GM21367 (cell line): ENCODE measurements at regions not wholly inside any gene's neighbourhood (a gene's known extent, or its start where the extent isn't known, plus 50 kb on each side); places are given as distances from the start of the nearest gene placed in this dataset.
"Not testable (repeated sequence)": the region's sequence is repeated elsewhere in the genome, so short reads cannot be mapped to it uniquely, and the experiment has no call there.

ENCODE experiments used
- ATAC-seq: cut with Tn5 transposase; IDR thresholded peaks from one replicate; pipeline ENCODE4 v1.9.1; 2021; ENCODE audit not compliant: unreplicated experiment

DNA sequence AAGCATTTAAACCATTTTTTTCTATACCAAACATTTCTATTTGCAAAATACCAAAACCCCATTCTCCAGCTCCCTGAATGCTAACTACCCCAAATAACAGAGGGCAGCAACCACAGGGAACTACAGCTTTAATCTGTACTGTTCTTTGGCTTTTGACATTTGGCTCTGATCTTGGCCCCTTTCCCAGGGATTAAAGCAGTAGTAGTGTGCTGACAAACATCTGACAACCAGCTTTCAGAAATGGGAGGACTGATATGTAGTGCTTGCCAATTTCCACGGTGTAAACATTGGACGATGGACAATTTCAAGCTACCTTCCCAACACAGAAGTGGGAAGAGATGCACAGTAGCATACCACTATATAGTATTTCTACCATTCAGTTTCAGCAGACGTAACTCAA lies 88.4 kb upstream of the TEAD1 start:
- ATAC-seq = no peak

DNA sequence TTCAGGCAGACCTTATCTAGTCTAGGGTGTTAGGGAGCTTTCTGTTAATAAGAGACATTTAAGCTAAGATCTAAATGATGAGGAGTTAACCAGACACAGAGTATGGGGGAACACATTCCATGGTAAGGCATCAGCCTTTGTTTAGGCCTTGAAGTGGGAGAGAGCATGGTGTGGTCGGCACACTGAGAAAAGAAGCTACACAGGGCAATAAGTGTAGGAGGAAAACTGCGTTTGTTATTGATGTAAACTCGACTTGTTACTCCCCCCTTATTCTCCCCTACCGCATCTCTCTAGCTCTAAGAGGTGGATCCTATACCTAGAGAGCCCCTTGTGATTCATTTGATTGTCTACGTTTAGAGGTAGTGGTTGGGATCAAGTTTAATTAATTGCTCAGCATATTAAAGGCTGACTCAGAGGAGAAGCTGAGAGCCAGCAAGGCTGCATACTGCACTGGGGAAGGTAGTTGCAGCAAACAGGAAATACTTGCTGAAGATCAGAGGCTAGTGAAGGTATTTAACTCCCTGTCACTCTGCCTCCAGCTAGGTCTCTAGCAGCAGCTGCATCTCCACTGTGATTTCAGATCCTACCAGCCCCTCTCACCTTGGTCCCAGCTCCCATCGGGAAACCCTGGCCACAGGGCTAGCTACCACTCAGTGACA lies 86.8 kb upstream of the TEAD1 start:
- no peak for ATAC-seq

DNA sequence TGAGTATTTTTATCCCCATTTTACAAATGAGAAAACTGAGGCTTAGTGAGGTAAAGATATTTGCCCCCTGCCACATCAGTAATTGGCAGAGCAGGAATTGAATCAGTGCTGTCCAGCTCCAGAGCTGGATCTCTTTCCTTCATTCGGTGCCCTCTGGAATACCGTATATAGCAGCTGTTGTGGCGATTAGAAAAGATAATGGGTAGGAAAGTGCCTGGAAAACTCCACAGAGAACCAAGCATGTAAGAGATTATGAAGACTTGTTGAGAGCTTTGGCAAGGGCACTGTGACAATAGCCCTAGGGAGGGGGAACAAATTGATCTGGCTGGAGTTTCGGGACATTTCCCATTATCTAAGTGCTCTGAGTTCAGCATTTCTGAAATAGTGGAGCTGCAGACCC lies 82.5 kb upstream of the TEAD1 start:
- ATAC-seq = no peak

DNA sequence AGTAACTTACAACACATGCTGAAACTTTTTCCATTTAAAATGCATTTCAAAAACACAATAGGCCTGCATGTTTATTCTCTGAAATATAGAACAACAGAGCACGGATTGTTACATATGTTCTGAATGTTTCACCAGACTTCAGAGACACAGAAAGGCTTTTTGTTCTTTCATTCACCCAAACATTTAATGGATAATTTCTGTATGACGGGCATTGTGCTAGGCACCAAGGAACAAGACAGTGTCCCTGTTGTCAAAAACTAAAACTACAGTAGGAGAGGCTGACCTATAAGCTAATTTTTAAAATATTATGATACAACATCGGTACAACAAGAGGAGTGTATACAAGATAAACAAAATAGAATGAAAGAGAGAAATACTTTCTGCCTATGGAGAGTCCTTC lies 81.9 kb upstream of the TEAD1 start:
- ATAC-seq = no peak

DNA sequence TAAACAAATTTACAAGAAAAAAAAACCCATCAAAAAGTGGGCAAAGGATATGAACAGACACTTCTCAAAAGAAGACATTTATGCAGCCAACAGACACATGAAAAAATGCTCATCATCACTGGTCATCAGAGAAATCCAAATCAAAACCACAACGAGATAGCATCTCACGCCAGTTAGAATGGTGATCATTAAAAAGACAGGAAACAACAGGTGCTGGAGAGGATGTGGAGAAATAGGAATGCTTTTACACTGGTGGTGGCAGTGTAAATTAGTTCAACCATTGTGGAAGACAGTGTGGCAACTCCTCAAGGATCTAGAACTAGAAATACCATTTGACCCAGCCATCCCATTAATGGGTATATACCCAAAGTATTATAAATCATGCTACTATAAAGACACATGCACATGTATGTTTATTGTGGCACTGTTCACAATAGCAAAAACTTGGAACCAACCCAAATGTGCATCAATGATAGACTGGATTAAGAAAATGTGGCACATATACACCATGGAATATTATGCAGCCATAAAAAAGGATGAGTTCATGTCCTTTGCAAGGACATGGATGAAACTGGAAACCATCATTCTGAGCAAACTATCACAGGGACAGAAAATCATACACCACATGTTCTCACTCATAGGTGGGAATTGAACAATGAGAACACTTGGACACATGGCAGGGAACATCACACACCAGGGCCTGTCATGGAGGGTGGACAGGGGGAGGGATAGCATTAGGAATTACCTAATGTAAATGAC lies 79.0 kb upstream of the TEAD1 start:
- not testable (repeated sequence) for ATAC-seq

DNA sequence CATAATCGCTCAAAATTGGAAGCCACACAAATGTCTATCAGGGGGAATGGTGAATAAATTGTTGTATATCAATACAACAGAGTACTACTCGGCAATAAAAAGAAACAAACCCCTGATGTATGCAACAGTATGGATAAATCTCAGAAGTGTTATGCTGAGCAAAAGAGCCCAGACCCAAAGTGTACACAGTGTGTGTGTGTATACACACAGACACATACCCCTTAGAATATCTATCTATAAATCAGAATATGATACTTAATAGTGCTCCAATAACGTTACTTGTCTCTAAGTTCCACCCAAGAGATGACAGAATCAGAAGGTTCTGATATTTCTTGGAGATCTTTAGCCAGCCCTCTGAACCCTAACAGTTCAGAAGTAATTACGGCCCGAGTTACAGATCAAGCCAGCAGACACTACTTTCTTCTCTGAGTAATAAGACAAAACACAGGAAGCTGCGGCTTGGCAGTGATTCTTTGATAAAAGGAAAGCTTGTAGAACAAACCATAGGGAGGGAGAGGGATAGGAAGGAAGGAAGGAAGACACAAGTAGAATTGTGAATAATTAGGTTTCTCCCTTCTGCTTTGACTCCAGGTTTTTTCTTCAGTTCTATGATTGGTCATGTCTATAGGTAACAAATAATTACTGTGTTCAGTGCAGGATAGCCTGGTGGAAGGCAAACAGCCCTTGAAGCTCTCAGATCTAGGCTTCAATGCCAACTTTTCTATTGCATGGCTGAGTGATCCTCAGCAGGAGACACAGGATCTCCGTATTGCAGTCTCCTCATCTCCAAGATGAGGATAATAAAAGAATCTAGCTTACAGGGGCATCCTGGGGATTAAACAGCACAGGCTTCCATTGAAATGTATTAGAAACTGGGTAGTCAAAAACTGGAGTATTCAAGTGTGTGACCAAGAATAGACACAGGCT lies 75.6 kb upstream of the TEAD1 start:
- no peak for ATAC-seq

DNA sequence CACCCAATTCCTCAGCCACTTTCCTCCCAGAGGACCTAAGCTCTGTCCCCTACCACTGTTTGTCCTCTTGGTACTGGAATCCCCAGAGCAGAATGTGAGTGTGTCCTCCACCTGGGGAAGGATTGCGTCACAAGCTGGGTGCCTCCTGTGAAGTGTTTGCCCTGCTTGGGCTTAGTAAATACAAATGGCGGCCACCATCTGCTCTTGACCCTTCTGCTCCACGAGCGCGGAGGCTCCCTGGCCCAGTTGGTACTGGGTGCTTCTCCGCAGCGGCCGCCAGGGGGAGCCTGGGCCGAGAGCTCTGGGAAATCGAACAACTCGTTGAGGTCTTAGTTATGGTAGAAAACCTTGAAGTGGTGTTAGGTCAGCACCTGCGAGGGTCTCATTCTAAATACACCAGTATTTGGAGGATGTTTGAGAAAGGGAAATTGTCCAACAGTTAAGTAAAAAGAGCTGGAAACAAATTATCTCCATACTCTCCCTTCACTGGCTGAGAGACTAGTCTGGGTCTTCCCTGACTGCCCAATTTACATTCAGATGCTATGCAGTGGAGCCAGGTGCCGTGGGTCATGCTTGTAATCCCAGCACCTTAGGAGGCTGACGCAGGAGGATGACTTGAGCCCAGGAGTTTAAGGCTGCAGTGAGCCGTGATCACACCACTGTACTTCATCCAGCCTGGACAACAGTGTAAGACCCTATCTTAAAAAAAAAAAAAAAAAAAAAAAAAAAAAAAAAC lies 74.6 kb upstream of the TEAD1 start:
- peak; percentile 67 for ATAC-seq

DNA sequence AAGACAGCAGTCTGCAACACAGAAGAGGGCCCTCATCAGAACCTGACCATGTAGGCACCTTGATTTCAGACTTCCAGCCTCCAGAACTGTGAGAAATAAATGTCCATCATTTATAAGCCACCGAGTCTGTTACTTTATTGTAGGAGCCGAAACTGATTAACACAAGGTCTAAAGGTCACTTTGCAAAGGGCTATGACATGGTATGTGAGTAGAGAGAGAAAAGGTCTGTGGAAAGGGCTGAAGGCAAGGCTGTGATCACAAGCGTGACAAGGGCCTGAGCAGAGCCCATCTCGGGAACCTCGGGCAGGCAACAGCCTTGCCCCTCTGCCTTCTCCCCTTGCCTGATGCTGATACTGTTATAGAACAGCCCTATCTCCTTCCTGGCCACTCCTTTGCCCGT lies 73.4 kb upstream of the TEAD1 start:
- no peak for ATAC-seq

DNA sequence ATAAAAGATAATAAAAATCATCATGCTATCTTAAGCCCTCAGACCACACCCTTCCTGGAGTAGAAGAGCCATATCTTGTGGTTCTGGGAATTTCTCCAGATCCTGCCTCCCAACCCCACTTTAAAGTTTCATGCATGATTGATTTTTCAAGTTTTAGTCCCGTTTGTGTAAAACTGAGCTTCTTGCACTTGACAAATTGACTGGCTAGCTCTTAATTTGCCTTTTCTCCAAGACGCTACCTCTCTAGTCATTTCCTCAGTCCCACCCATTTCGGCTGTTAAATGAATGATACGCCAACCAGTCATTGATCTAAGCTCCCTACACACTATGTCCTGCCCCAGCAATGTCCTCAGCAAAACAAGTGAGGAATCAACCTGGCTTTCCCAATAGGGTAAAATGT lies 71.8 kb upstream of the TEAD1 start:
- no peak for ATAC-seq

DNA sequence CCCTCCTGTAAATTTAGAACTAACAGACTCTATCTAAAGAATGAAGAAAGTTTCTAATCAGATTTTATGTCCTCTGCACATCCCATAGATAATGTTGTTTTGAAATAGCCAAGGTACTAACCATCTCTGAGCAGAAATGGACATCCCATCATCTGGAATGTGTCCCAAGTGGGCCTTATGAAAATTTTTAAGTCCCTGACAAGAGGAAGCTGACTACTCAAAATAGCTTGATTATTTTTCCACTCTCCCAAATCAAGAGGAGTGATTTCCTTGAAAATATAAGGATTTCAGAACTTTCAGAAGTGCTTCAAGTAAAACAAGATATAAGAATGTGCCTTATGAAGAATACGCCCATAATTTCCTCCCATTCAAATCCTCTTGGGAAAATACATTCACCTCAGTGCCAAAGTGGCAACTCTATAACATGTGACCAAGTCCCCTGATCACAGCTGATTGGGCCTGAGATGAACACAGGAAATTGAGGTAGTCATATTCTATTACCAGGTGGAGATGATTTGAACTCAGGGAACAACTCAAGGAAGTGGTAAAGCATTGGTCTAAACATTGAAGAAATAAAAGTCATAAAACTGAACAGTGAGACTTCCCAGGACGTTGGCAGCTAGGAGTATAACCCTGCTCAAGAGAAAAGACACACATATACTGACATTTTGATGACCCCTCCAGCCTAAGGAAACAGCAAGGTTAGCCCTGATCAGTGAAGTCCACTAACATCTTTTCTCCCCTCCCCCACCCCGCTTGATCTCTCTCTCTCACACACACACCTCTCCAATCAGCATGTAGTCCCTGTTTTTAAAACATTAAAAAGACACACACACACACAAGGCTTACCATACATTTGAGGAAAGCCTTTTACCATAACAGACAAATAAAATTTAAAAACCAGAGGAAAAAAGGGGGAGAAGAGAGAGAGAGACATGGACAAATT lies 70.8 kb upstream of the TEAD1 start:
- no peak for ATAC-seq

DNA sequence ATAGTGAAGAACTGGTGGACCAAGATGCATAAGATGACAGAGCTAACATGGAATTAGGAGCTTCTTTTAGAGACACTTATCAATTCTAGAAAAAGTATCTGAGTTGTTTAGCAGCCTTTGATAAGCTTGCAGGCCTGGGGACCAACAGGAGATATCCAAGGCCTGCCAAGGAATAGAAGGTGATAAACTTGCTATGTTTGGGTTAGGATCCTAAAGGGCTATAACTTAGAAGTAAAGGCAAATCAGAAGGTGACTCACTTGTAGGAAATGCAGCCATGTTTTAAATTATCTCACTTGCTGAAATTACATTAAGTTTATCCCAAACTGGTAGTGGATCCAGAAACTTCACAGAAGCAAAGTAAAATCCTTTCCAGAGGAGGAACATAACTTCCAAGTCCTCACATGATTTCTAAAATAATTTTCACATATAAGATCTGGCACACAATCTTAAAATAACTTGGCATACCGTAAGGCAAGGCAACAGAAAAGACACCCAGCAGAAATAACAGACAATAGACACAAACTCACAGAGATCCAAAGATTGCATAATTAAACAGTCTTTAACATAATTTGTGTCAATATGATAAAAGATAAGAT lies 69.6 kb upstream of the TEAD1 start:
- no peak for ATAC-seq

DNA sequence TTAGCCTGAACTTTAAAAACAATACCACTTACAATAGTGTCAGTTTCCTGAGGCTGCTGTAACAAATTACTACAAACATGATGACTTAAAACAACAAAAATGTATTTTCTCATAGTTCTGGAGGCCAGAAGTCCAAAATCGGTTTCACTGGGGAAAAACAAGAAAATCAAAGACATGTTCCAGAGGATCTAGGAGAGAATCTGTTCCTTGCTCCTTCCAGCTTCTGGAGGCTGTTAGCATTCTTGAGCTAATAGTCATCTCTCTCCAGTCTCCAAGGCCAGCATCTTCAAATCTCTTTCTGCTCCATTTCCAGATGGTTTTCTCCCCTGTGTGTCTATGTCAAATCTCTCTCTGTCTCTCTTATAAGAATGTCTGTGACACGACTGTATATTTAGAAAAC lies 67.6 kb upstream of the TEAD1 start:
- ATAC-seq = no peak

DNA sequence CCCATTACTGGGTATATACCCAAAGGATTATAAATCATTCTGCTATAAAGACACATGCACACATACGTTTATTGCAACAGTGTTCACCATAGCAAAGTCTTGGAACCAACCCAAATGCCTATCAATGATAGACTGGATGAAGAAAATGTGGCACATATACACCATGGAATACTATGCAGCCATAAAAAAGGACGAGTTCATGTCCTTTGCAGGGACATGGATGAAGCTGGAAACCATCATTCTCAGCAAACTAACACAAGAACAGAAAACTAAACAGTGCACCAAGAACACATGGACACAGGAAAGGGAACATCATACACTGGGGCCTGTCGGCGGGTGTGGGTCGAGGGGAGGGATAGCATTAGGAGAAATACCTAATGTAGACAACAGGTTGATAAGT lies 65.5 kb upstream of the TEAD1 start:
- ATAC-seq = not testable (repeated sequence)

DNA sequence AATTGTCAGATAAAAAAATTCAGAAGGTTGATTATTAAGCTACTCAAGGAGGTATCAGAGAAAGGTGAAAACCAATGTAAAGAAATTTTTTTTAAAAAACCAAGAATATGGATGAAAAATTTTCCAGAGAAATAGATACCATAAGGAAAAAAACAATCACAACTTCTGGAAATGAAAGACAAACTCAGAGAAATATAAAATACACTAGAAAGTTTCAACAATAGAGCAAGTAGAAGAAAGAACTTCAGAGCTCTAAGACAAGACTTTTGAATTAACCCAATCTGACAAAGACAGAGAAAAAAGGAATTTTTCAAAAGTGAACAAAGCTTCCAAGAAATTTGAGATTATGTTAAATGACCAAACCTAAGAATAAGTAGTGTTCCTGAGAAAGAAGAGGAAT lies 62.9 kb upstream of the TEAD1 start:
- ATAC-seq = no peak

DNA sequence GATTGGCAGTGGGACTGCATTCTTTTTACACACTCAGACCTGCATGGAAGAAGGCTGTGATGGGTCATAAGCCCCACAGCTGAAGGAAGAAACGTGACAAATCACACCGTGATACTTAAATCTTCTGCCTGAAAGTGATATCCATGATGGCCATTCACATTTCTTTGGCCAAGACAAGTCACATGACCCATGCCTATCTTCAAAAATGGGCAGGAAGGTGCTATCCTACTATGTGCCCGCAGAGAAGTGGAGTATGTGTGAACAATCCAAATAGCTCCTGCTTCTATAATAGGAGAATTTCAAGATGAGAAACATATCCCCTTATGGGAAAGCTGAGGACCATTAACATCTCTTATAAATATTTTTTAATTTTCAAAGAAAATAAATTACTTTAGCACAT lies 56.6 kb upstream of the TEAD1 start:
- no peak for ATAC-seq

DNA sequence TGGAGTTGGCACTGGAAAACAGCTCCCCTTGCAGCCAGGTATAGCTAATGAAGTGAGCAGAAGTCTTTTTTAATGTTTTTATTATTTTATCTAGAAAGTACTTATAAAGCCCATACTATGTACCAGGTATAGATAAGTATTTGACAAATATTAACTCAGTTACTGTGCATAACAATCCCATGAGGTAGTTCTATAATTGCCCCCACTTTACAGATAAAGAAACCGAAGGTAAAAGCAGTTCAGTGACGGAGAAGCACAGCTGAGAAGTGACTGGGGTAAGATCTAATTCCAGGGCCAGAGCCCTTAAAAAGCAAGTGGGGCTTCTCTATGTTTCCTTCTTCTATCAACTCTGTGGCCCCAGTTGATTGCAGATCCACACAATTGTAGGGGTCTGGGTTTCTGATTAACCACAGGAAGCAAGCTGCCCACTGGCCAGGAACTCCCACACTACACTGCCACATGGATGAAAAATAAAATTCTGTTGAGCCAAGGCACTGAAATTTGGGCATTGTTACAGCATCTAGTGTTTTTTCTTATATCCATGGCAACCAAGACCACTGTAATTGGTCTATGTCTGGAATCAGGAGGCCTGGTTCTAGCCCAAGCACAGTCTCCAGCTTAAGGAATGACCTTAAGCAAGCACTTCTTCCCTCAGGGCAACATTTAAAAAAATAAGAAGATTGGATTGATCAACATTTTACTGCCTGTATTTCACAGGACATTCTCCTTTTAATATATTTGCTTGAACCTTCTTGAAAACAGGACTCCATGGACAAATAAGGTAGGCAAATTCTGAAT lies 55.3 kb upstream of the TEAD1 start:
- ATAC-seq = no peak

DNA sequence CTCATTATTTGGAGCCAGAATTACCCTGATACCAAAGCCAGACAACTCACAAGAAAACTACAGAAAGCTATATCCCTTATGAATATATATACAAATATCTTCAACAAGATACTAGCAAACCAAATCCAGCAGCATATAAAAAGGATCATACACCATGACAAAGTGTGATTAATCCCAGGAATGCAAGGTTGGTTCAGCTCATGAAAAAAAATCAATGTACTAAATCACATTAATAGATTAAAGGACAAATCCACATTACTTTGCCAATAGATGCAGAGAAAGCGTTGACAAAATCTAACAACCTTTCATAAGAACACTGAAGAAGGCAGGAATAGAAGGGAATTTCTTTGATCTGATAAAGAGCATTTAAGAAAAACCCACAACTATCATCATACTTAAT lies 50.4 kb upstream of the TEAD1 start:
- ATAC-seq = no peak
